C4-2B (cell line): ENCODE measurements at regions not wholly inside any gene's neighbourhood (a gene's known extent, or its start where the extent isn't known, plus 50 kb on each side); places are given as distances from the start of the nearest gene placed in this dataset.

Experiments
- CTCF ChIP-seq: fragments of 450-650 bp; conservative IDR thresholded peaks from 2 replicates; pipeline ENCODE4 v1.5.1; 2017; ENCODE audit warnings: mild to moderate bottlenecking
- ZFX ChIP-seq: fragments of 450-650 bp; IDR thresholded peaks from 2 replicates; pipeline ENCODE4 v1.6.1; 2017

GRCh38 chr7:85622059-85622458, 435.2 kb upstream of the SEMA3D start:
- TF ChIP-seq CTCF (no peak), ZFX (no peak)
